Heart right ventricle (tissue), 16 donors: ENCODE measurements at regions not wholly inside any gene's neighbourhood (a gene's known extent, or its start where the extent isn't known, plus 50 kb on each side); places are given as distances from the start of the nearest gene placed in this dataset.

Experiments
- ATAC-seq, 8 donors: fragments of 200-7000 bp; cut with Tn5 transposase; one replicate each; pipeline ENCODE4 v1.9.1; 2020; ENCODE audit warnings: mild to moderate bottlenecking in 8 of 8, moderate library complexity in 8 of 8, moderate number of reproducible peaks in 1 of 8
- DNase-seq, 2 donors: peaks; one replicate each; pipeline ENCODE4 v3.0.0-alpha.2; 2020
- H3K27ac ChIP-seq, 10 donors: fragments of 200-600 bp; sonication (generic) in 2 of 10; one replicate each; pipeline versions ENCODE4 v1.5.0 to v1.8.0; 2020 to 2022; ENCODE audit warnings: mild to moderate bottlenecking in 3 of 10
- H3K27me3 ChIP-seq, 7 donors: fragments of 200-600 bp; one replicate each; pipeline ENCODE4 v1.8.0; 2021 to 2022; ENCODE audit warnings: mild to moderate bottlenecking in 2 of 7
- H3K36me3 ChIP-seq, 9 donors: fragments of 200-600 bp; sonication (generic) in 1 of 9; one replicate each; pipeline versions ENCODE4 v1.5.0 to v1.8.0; 2020 to 2022; ENCODE audit warnings: mild to moderate bottlenecking in 2 of 9
- H3K4me1 ChIP-seq, 9 donors: fragments of 200-600 bp; sonication (generic) in 1 of 9; one replicate each; pipeline versions ENCODE4 v1.5.0 to v1.8.0; 2020 to 2022; ENCODE audit warnings: mild to moderate bottlenecking in 4 of 9
- H3K4me3 ChIP-seq, 10 donors: fragments of 200-600 bp; sonication (generic) in 2 of 10; one replicate each; pipeline versions ENCODE4 v1.5.0 to v1.8.0; 2020 to 2022; ENCODE audit warnings: mild to moderate bottlenecking in 7 of 10, moderate library complexity in 2 of 10
- H3K9me3 ChIP-seq, 11 donors: fragments of 200-600 bp in 10 of 11; sonication (generic) in 2 of 11; one replicate each; pipeline versions ENCODE4 v1.5.0 to v1.8.0; 2013 to 2022; ENCODE audit warnings: mild to moderate bottlenecking in 2 of 11, control low read depth in 1 of 11, moderate library complexity in 1 of 11
- WGBS, 2 donors: extraction: QIAGEN DNeasy Blood & Tissue Kit; methylation state at CpG; one replicate each; pipeline ENCODE4 v1.1.7; 2013; ENCODE audit warnings: inconsistent platforms in 1 of 2; 5-methylcytosine and 5-hydroxymethylcytosine counted together
- intact Hi-C, 10 donors: fragments of 100-400 bp; cut with DNase I; formaldehyde crosslinking; loops; one replicate each; pipeline versions ENCODE4 v1.11.1 to v1.14.2; 2022
- TF ChIP-seq, protein P1 (sequence below), 9 donors: fragments of 200-600 bp; sonication (generic) in 2 of 9; IDR thresholded peaks; one replicate each; pipeline versions ENCODE4 v1.5.0 to v1.8.0; 2021 to 2022; ENCODE audit warnings: antibody characterized with exemption in 9 of 9, mild to moderate bottlenecking in 5 of 9, moderate library complexity in 1 of 9
- donor health status: Arrhythmogenic right ventricular cardiomyopathy.
- donor health status: ischemic (EF 13 %, LVEDD 7.1; RV severe dilation, severe dysfunction).
- donor health status: healthy with polysubstance abuse.
- donor health status: DM: no; HTN: yes; CAD: no.
- donor health status: DM: no; HTN: no; CAD: no.
- donor health status: ischemic (EF 25% LVEDD 6.9; RV normal size, moderate dysfunction).
- donor health status: ischemic (EF 25% LVEDD 5.7; RV mildly dilated, moderate dysfunction).
- donor health status: healthy.
- donor health status: DM: yes; HTN: yes; CAD: no.
- donor health status: Ischemic cardiomyopathy.
- donor health status: ischemic (EF 35%, LVEDD 5.7; RV mildly dilated, moderate dysfunction).
- donor health status: nonischemic (EF 11% LVEDD 7.7; RV severe dilation, severe dysfunction).
- donor health status: DM: yes; HTN: yes; CAD: no.
- donor health status: PGD.
- donor health status: ischemic (EF 29% LVEDD 5.4; RV normal size, mild dysfunction).
- donor health status: nonischemic (EF 23%, LVEDD 6.1; RV moderate dilation, normal function).

DNA sequence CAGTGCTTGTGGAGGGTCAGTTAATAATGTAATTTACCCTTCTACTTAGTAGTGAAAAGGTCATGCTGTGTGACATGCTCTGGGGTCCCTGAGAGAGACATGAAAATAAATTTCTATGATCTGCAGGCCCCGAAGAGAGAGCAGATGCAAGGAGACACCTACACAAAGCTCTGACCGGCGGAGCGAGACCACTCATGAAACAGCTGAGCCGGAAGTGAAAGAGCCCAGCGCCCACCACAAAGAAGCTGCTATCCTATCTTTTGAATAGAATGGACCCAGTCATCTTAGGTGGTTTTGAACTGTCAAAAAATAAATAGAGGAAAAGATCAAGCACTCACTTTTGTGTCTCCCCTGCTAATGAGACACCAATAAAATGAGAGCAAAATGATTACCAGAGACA, 190.0 kb downstream of the MED10 start:
- DNase-seq = no peak
- TF ChIP-seq, protein P1, sequence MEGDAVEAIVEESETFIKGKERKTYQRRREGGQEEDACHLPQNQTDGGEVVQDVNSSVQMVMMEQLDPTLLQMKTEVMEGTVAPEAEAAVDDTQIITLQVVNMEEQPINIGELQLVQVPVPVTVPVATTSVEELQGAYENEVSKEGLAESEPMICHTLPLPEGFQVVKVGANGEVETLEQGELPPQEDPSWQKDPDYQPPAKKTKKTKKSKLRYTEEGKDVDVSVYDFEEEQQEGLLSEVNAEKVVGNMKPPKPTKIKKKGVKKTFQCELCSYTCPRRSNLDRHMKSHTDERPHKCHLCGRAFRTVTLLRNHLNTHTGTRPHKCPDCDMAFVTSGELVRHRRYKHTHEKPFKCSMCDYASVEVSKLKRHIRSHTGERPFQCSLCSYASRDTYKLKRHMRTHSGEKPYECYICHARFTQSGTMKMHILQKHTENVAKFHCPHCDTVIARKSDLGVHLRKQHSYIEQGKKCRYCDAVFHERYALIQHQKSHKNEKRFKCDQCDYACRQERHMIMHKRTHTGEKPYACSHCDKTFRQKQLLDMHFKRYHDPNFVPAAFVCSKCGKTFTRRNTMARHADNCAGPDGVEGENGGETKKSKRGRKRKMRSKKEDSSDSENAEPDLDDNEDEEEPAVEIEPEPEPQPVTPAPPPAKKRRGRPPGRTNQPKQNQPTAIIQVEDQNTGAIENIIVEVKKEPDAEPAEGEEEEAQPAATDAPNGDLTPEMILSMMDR (IDR thresholded peaks at IDR 0.05) = no peak
- no peaks in the 10 kb centered on the region for H3K9me3 ChIP-seq
- H3K27ac ChIP-seq = no peak overlapping the region
- 88% methylated on average over 6 of the region's 6 CpGs for WGBS, 2 donors
- H3K4me1 ChIP-seq = no peaks in the 10 kb centered on the region
- H3K27me3 ChIP-seq = no peaks in the 10 kb centered on the region
- intact Hi-C loops = no loop called here
- no peaks in the 10 kb centered on the region for H3K36me3 ChIP-seq
- no peak overlapping the region for H3K4me3 ChIP-seq
- no peak for ATAC-seq

DNA sequence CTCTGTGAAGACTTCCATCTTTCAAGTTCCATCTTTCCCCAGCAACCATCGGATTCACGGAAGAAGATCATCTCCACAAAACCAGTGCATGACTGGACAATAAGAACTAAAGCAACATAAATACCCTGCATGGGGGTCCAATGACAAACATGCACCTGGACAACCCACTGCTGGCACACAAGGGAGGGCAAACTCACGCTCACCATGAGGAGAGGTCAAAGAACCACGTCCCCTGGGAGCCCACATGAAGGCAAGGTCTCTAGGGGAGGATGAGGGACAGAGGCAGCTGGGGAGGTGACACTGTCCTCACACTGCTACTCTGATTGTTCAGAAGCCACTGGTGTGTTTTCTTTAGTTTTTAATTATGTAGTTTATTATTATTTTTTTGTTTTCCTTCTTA, 190.8 kb downstream of the MED10 start:
- TF ChIP-seq, protein P1 (IDR thresholded peaks at IDR 0.05) = no peak
- ATAC-seq (no peak), DNase-seq (no peak)
- intact Hi-C loops = no loop called here
- H3K27me3 ChIP-seq = no peaks in the 10 kb centered on the region
- H3K27ac ChIP-seq = no peak overlapping the region
- H3K4me3 ChIP-seq = no peak overlapping the region
- H3K9me3 ChIP-seq = no peaks in the 10 kb centered on the region
- WGBS, 2 donors = 68 to 76% methylated on average over 4 of the region's 4 CpGs
- H3K36me3 ChIP-seq = no peaks in the 10 kb centered on the region
- no peaks in the 10 kb centered on the region for H3K4me1 ChIP-seq

DNA sequence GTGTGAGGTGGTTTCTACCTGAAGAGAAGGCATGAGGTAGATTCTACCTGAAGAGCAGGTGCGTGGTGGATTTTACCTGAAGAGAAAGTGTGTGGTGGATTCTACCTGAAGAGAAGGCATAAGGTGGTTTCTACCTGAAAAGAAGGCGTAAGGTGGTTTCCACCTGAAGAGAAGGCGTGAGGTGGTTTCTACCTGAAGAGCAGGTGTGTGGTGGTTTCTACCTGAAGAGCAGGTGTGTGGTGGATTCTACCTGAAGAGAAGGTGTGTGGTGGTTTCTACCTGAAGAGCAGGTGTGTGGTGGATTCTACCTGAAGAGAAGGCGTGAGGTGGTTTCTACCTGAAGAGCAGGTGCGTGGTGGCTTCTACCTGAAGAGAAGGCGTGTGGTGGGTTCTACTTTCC, 192.8 kb downstream of the MED10 start:
- H3K27ac ChIP-seq = no peak overlapping the region
- WGBS, 2 donors = 89 to 92% methylated on average over 6 of the region's 6 CpGs
- no peaks in the 10 kb centered on the region for H3K4me1 ChIP-seq
- TF ChIP-seq, protein P1 (IDR thresholded peaks at IDR 0.05) = no peak
- DNase-seq (no peak), ATAC-seq (no peak)
- H3K4me3 ChIP-seq = no peak overlapping the region
- H3K9me3 ChIP-seq = no peaks in the 10 kb centered on the region
- intact Hi-C loops = no loop called here
- H3K27me3 ChIP-seq = no peaks in the 10 kb centered on the region
- no peaks in the 10 kb centered on the region for H3K36me3 ChIP-seq

DNA sequence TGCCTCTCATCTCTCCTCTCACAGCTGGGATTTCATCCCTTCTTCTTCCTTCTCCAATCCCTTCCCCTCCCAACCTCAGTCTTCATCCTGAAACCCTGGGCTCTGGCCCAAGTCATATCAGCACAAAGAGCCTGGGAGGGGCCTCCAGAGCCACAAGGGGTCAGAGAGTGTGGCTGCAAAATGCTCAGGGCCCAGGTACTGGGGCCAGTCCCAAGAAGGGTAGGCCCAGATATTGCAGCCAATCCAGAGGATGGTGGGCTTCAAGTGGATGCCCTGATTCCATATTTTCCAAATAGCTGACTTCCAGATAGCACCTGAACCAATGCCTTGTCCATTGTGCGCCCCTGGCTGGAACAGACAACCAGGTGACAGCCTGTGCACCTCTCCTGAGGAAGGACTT, 193.9 kb downstream of the MED10 start:
- Histone ChIP-seq H3K4me1 (no peaks in the 10 kb centered on the region), H3K27me3 (peaks cover 0 to 4% (median 0%) of the 10 kb centered on the region in 7 donors), H3K27ac (no peak overlapping the region), H3K36me3 (no peaks in the 10 kb centered on the region), H3K4me3 (no peak overlapping the region), H3K9me3 (no peaks in the 10 kb centered on the region)
- intact Hi-C loops = no loop called here
- 69 to 76% methylated on average over 1 of the region's 1 CpG for WGBS, 2 donors
- ATAC-seq (no peak), DNase-seq (no peak)
- TF ChIP-seq, protein P1 (IDR thresholded peaks at IDR 0.05) = no peak
